ENCODE measurements at regions not wholly inside any gene's neighbourhood (a gene's known extent, or its start where the extent isn't known, plus 50 kb on each side); places are given as distances from the start of the nearest gene placed in this dataset.

GRCh38 chr18:30684825-30685481, 357.6 kb downstream of the DSC3 start:
- no peak for TF ChIP-seq CTCF (conservative IDR thresholded peaks at IDR 0.05 in 1 of 2, IDR thresholded peaks at IDR 0.05 in 1 of 2; ENCODE audit: extremely low read depth in 1 of 2, insufficient read depth in 1 of 2, low read depth in 1 of 2, low read length in 2 of 2)
- TF ChIP-seq EZH2 (IDR thresholded peaks at IDR 0.05; ENCODE audit: borderline replicate concordance, low read length) = no peak

Measured in mammary epithelial cell (primary cell).